Muscle of arm (tissue), 1 donor: ENCODE measurements at regions not wholly inside any gene's neighbourhood (a gene's known extent, or its start where the extent isn't known, plus 50 kb on each side); places are given as distances from the start of the nearest gene placed in this dataset.

ENCODE experiments used
- DNase-seq: peaks from one replicate; pipeline ENCODE4 v3.0.0-alpha.2; 2013

DNA sequence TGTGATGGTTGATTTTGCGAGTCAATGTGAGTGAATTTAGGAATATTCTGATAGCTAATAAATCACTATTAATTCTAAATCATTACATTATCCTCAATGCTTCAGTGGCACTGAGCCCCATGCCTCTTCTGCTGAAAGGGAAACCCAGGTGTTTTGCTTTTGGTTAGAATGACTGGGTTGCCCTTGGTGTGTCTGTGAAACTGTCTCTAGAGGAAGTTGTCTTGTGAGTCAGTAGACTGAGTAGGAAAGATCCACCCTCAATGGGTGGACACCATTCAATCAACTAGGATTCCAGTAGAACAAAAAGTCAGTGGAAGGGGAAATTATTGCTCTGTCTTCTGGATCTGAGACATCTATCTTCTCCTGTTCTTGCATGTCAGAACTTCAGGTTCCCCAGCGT lies 472.4 kb downstream of the ANKRD7 start:
- no peak for DNase-seq

GRCh38 chr7:118699222-118699621 lies 474.7 kb downstream of the ANKRD7 start:
- no peak for DNase-seq

DNA sequence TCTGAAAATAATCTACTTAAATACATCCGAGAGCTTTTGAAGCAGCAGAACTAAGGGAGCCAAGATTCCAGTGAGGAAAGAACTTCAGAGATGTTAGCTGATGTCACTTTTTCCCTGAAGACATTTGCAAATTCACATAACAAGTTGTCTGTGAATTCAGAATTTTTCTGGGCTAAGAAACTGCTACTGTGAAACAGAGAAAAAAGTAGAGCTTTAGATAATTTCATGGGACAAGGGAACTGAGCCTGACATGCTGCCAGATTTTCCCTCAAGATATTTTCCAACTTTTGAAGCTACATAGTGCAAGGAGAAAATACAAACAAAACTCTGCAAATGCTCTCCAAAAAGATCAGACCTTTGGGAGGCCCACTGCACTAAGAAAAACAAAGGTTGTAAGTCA lies 484.2 kb downstream of the ANKRD7 start:
- DNase-seq, result peak; percentile 53

DNA sequence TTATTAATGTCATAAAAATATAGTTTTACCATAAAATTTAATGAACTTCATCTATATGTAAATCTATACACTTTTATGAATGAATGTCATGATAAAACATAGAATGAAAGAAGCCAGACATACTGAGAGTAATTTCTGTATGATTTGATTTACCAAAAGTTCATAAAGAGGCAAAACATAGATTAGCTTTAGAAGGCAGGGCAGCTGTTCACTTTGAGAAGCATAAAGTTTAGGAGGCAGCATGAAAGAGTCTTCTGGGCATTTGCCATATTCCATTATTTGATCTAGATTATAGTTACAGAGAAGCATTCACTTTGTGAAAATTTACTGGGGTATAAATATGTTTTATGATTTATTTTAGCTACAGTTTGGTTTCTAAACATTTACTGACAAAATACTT lies 487.2 kb downstream of the ANKRD7 start:
- no peak for DNase-seq

GRCh38 chr7:118713039-118713438 lies 488.5 kb downstream of the ANKRD7 start:
- no peak for DNase-seq

- DNase-seq, result no peak
These were observed 496.1 kb downstream of the ANKRD7 start for GRCh38 chr7:118720632-118721031.

GRCh38 chr7:118731854-118732253 lies 507.4 kb downstream of the ANKRD7 start:
- DNase-seq, result no peak

GRCh38 chr7:118734541-118734940 lies 510.0 kb downstream of the ANKRD7 start:
- DNase-seq, result no peak

- no peak for DNase-seq
These were observed 510.9 kb downstream of the ANKRD7 start for GRCh38 chr7:118735441-118735840.

DNA sequence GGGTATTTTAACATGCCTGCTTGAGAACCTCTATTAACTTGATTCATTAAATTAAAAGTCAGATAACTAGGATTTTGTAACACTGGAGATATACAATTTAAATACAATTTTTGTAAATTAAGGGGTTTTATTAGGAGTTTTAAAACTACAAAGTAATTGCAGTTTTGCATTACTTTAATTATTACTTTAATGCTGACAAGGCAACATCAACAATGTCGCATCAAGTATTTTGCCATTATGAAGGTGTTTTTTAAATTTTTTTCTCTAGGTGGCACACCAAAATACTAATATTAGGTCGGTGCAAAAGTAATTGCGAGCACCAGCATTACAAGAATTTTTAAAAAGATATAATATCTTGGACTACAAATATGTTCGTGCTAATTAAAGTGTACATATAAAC lies 513.4 kb downstream of the ANKRD7 start:
- DNase-seq, result no peak

GRCh38 chr7:118745927-118746326 lies 521.4 kb downstream of the ANKRD7 start:
- no peak for DNase-seq

GRCh38 chr7:118747473-118747872 lies 523.0 kb downstream of the ANKRD7 start:
- DNase-seq, result no peak

GRCh38 chr7:118753479-118753878 lies 529.0 kb downstream of the ANKRD7 start:
- DNase-seq, result no peak

DNA sequence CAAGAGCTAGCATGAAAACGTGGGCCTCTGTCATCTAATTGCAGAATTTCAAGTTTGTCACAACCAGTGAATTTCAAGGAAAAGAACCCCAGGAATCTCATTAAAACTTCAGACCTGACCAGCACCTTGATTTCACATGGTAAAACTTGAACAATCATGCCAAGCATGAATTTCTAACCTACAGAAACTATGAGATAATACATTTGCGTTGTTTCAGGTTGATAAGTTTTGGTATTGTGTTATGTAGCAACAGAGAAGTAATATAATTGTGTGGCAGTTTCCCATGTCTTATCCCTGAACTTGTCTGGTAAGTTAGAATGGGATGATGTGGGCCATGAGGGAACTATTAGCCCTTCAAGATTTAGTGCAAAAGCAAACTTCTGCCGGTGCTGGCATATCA lies 530.1 kb downstream of the ANKRD7 start:
- no peak for DNase-seq

- no peak for DNase-seq
These were observed 530.6 kb downstream of the ANKRD7 start for GRCh38 chr7:118755067-118755625.

- DNase-seq, result no peak
These were observed 532.6 kb downstream of the ANKRD7 start for GRCh38 chr7:118757066-118757465.

- DNase-seq, result no peak
These were observed 534.1 kb downstream of the ANKRD7 start for GRCh38 chr7:118758582-118758981.

DNA sequence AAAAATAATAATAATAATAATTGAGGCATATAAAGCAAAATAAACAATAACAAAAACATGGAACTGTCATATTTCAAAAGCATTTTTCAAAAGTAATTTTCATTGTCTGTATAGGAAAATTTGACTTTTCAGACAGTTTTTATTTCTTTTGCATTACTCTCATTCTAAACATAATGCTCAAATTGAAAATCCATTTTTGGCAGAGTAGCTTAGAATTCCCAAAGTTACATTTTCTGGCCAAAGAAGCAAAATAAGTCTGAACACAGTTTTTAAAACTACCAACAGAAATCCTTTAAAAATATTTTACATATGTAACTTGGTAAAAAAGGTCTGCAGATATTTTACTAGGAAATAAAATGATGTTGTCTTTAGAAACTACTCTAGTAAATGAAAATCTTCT lies 535.4 kb downstream of the ANKRD7 start:
- DNase-seq, result peak; percentile 32

DNA sequence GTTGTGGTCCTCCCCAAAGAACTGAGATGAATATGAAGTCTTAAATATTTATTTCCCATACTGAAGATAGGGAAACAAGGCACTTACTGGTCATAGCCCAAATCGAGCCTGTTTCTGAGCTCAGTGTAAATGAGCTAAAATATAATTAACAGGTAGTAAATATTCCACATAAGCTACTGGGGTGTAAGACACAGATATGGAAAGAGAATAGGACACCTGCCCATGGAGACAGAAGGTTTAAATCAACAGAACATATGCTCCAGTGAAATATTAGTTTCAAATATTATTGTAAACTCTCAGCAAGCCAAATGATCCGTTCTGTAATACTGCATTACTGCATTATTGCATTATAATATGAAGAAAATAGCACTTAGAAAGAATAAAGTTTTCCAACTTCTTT lies 537.9 kb downstream of the ANKRD7 start:
- DNase-seq, result no peak

DNA sequence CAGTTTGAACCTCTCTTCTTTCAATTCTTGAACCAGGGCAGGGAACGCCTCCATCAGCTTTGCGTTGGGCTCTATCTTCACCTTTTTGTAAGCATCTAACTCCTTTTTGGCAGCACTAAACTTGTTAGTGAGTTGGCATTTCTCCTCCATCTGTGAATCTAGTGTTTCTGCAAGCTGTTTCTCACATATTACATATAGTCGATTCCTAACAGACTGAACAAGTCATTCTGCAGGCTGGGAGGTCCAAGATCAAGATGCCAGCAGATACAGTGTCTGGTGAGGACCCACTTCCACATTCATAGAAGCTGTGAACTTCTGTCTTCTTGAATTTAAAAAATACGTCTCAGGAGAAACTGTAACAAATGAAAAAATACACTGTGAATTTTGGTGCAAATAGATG lies 539.7 kb downstream of the ANKRD7 start:
- DNase-seq, result no peak

DNA sequence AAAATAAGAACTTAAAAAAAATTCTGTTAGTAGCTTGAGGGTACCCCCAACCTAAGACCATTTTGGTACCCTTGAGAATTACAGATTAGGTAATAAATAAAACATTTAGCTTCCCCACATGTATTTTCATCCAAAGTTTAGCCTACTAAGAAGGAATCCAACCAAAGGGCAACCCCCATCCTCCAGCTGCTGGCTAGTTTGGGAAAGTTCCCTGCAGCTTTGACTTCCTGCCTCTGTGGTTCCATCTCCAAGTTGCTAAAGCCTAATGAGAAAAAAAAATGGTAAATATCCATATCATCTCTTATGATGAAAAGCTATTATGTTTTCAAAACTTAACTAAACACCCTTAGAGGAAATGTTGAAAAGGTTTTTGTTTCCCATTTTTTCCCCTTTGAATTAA lies 547.2 kb downstream of the ANKRD7 start:
- no peak for DNase-seq

- no peak for DNase-seq
These were observed 552.8 kb downstream of the ANKRD7 start for GRCh38 chr7:118777308-118777707.

DNA sequence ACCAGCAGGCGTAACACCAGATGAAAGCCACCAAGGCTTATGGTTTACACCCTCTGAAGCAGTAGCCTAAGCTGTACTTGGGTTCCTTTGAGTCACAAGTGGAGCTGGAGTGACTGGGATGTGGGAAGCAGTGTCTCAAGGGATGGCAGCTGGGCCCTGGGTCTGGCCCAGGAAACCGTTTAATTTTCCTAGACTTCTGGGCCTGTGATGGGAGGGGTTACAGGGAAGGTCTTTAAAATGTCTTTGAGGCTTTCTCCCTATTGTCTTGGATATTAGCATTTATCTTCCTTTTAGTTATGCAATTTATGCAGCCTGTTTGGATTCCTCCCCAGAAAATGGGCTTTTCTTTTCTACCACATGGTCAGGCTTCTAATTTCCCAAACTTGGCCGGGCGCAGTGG lies 568.2 kb downstream of the ANKRD7 start:
- no peak for DNase-seq

GRCh38 chr7:118793582-118793981 lies 569.1 kb downstream of the ANKRD7 start:
- DNase-seq, result no peak

DNA sequence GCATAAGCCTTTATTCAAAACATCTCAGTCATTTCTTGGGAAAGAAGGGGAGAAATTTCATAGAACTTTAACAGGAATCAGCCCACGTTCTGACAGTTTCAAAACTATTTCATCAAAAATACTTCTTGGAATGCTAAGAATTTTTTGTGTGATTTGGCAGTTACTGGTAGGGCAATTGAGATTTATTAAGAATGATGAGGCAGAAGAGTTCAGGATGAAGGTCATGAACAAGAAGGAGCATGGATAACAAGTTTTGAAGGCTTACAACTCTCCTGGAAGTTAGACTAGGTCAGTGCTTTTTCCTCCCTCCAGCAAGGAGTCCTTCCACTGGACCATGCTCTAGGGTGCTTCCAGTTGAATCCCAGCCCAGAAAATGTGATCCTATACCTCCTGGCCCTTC lies 569.9 kb downstream of the ANKRD7 start:
- DNase-seq, result no peak
